GM21423 (cell line): ENCODE measurements at regions not wholly inside any gene's neighbourhood (a gene's known extent, or its start where the extent isn't known, plus 50 kb on each side); places are given as distances from the start of the nearest gene placed in this dataset.

Experiments
- ATAC-seq: cut with Tn5 transposase; IDR thresholded peaks from one replicate; pipeline ENCODE4 v1.9.1; 2021; ENCODE audit warnings: mild to moderate bottlenecking, moderate library complexity; ENCODE audit not compliant: unreplicated experiment

- ATAC-seq: no peak
Observed at GRCh38 chr9:107760469-107761242, 271.1 kb upstream of the KLF4 start.

DNA sequence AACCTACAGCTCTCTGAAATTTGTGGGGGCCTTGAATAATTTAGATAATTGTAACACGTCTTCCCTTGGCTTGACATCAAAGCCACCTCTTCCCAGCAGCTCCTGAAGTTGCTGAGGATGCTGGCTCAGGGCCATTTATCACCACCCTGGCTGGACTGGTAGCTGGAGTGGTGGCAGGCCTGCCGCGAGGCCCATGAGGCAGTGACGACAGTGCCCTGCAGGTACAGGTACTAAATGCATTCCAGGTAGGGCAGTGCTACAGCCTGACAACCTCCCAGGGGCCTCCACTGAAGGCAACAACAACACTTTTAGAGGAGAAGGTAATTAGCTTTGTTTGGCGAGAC is 270.2 kb upstream of the KLF4 start:
- ATAC-seq: no peak

- ATAC-seq: peak; percentile 44
Observed at GRCh38 chr9:107759009-107759822, 269.6 kb upstream of the KLF4 start.

DNA sequence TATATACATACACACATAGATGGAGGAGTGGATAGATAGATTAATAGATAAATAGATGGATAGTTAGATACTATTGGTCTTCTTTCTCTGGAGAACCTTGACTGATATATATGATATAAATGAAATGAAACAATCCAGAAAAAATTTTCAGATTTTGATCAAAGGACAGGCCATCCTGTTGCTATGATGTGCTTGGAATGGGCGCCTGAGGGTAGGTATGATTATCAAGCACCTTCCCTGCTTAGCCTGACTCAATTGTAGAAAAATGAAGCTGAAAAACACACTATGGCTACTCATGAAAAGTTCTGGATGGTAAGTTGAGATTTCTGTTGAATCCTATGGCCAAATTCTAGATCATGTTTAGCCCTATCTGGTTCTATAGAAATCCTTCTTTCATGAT is 266.5 kb upstream of the KLF4 start:
- ATAC-seq: no peak

DNA sequence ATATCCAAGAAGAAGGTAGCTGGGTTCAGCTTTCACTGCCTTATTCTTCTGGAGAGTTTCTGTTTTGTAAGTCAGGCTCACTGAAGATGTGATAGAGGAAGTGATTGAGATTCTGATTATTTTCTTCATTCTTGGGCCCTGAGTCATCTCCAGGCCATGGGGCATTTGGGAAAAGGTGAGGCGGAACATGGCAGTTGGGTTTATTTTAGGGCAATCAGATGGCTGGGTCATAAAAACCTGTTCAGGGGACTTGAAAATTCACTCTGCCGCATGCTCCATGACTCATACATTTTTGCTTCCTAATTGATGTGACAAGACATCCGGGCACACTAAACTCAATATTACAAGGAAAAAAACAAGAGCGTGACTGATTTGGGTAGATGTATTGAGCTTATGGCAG is 265.7 kb upstream of the KLF4 start:
- ATAC-seq: no peak

- peak; percentile 75 for ATAC-seq
Observed at GRCh38 chr9:107751567-107752210, 262.1 kb upstream of the KLF4 start.

DNA sequence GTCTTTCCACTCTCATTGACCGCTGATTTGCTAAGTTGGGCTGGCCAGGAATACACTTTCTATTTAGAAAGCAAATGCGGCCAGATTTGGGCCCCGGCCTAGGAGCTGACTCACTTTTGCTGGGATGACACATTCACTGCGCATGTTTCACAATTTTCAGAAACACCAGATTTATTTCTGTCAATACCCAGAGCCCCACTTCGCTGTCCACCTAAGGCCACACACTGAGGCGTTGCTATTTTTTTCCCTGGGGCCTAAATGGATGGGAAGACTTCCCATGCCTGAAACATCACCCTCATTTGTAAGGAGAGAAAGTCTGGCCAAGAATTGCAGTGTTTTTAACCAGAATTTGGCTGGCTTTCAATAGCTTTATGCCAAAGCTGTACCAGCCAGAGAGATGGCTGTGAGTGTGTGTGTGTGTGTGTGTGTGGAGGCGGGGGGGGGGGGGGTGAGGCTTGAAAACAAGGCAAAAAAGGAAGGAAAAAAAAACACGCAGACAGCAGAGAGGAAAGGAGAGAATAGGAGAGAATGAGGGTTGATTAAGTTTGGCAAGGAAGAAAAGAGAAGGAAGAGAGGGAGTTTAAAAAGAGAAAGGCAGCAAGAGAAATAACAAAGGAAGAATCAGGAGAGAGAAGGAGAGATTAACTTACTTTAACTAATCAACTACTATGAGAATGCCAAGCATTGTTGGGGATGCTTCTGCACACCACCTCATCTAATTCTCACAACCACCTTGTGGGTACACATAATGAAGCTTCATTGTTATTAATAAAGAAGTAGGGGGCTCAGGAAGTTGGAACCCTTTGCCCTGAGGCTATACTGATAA is 261.4 kb upstream of the KLF4 start:
- peak; percentile 14 for ATAC-seq

GRCh38 chr9:107749787-107750444 is 260.3 kb upstream of the KLF4 start:
- no peak for ATAC-seq

GRCh38 chr9:107744873-107745272 is 255.3 kb upstream of the KLF4 start:
- ATAC-seq: no peak

DNA sequence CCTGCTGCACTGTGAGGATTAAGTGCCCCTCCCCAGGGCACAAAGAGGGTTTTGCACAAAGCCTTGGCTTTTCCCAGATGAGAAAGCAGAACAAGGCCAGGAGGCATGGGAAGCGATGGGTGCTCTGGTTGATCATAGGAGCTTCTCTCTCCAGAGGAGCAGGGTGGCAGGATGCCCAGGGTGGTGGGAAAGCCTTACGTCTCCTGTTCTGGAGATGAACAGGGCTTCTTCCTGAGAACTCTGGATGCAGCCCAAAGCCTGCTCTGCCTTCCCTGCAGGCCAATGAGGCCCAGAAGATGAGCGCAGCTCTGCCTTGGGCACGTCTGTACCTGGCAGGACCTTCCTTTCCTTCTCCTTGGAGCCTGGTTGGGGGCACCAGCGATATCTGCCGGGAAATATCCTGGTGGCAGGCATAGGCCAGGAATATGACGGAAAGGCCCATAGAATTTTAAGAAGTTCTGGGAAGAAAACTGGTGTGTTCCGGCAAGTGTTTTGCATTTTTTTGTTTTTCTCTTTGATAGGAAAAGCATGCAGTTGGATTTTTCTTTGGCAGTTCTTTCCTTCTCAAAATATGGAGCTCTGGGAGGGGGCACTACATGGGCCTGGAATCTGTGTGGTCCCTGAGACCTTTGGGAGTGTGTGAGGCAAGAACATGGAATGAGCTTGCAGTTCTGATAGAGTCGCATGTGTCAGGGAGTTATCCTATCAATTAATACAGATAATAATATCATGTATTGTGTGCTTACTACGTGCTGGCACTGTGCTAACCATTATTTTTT is 253.2 kb upstream of the KLF4 start:
- ATAC-seq: no peak

GRCh38 chr9:107740088-107740980 is 250.8 kb upstream of the KLF4 start:
- no peak for ATAC-seq

DNA sequence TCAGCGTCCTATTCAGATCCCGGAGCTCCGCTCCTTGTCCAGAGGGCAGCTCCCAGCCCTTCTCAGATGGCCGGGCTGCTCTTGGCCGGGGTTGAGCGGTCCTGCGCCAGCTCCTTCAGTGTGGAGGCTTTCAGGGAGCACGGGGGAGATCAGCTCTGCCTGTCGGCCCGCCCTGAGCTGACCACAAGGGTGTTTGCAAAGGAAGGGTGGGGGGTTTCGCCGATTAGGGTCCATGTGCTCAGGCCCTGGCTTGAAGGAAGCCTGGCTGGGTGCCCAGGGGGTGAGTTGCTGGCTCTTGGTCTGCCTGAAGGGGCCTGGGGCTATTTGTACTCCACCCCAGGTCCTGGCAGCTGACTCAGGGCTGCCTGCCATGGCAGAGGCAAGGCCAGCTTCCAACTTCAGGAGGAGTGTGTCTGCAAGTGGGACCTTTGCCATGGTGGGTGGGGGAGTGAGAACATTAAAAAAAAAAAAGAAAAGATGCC is 250.1 kb upstream of the KLF4 start:
- ATAC-seq: no peak

DNA sequence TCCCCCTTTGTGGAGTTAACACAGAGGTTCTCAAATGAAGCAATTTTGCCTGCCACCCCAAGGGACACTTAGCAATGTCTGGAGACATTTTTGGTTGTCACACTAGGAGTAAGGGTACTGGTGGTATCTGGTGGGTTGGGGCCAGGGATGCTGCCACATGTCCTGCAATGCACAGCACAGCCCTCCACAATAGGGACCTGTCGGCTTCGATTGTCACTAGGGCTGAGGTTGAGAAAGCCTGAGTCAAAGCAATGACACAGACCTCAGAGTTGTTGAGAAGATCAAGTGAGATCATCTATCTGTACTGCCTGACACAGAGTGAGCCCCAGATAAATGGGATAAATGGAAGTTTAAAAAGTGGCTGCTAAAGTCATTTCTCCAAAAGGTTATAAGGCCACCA is 249.2 kb upstream of the KLF4 start:
- no peak for ATAC-seq

DNA sequence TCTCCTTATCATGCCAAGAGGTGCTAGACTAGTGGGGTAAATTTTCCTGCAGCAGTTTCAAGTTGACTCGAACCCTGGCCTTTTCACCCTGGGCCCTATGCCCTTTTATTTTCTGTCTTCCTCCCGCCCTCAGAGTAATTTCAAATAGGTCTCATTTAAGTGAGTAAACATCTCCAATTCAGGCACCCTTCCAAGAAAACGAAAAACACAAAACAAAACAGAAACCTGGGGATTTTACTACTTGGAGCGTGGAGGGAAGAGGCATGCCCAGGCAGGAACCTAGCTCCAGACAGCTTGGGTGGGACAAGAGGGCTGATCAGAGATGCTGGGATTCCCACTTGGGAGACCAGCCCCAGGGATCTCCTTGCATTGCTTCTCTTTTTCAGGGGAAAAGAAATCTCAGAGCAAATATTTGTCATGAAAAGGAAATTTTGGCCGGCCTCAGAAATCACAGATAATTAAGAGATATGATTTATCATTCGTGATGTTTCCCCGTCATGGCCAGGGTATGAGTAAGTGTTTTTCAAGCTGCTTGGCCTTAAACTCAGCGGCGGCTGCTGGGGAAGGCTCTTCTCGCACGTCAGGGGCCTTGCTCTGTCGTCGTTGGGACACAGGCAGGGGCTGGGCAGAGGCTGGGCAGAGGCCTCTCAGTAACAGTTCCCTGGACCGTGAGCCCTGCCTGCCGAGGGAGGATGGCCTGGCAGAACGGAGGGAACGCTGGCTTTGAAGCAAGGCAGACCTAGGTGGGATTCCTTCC is 248.6 kb upstream of the KLF4 start:
- ATAC-seq: no peak

DNA sequence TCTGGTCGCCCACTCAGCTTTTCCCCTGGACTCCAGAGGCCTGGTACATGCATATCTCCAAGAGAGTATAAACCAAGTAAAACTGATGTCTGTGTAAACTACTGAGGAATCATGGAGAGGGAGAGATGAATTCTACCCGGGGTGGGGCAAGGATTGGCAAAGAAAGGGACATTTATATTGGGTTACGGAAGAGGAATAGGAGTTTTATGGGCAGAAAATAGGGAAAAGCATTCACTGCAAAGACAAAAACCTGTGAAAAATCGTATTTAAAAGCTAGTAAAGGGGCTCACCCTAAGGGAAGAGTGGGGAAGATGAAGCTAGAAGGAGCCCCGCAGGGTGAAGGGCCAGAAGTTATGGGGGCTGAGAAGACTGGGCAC is 248.0 kb upstream of the KLF4 start:
- no peak for ATAC-seq

DNA sequence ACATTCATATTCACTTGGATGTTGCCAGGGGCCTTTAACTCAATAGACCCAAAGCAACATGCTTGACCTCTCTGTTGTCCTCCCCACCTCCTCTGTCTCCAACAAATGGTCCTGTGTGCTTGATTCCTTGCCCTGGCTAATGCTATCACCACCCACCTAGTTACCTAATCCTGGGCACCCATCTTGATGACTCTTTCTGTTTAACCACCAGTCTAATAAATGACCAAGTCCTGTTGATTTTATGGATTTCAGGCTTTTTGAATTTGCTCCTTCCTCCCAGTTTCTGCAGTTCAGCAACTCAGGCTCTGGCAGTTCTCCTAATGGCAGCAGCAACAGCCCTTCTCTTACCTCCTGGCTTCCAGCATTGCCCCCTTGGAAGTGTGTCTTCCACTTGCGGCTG is 246.3 kb upstream of the KLF4 start:
- ATAC-seq: no peak

DNA sequence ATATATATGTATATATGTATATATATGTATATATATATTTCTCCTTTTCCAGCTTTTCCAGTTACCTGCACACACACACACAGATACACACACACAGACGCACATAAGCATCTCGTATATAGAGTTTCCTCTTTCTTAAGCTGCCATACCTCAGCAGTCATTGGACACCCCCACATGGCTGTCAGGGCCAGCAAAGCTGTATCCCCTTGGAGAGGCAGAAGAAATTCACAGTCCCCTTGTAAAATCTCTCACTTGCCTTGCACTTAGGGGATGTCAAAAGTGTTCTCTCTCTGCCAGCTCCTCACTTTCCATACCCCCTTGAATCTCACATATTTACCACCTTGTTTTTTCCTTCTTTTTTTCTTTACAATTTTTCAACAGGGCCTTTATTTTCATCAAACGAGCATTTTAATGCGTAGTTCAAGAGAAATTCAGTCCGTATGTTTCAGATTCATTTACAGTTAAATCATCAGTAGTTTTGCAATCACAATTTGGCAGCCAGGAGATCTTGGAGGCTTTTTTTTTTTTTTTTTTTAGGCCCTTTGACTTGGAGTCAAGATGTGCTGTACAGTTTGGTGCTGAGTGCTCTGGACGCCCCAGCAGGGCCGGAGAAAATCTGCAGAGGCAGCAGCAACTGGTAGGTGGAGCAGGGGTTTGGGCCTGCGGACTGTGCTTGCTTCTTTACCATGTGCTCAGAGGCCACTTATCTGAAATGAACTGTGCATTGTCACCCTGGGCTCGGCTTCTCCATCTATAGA is 244.9 kb upstream of the KLF4 start:
- ATAC-seq: no peak
